ENCODE measurements at regions not wholly inside any gene's neighbourhood (a gene's known extent, or its start where the extent isn't known, plus 50 kb on each side); places are given as distances from the start of the nearest gene placed in this dataset.

DNA sequence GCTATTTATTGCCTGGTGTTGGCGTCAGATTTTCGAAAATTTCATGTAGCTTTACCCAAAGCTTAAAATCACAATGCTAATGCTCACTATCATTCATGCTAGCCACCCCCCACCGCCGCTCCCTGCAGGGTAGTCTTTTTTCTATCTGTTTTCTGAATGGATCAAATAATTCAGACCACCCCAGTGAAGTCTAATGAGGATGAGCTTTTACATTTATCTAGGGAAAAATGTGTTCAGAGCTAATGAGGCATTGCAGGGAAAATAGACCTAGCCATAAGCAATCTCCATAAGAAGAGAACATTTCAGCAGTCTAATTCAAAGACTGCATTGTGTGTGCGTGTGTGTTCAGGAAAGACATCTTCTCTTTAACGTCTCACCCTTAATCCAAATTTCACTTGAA lies 533.0 kb upstream of the PRMT6 start:
- ATAC-seq (replicated peaks; ENCODE audit: extremely low read depth, poor library complexity, severe bottlenecking) (no peak), DNase-seq (ENCODE audit: low spot score in 2 of 2) (no peak)
- Mint-ChIP-seq H3K36me3 (ENCODE audit: insufficient read depth) (no peaks in the 10 kb centered on the region), H3K27me3 (no peaks in the 10 kb centered on the region), H3K9me3 (peaks cover 4% of the 10 kb centered on the region), H3K4me3 (no peak overlapping the region), H3K27ac (ENCODE audit: low read depth) (no peak overlapping the region), H3K4me1 (no peaks in the 10 kb centered on the region)

DNA sequence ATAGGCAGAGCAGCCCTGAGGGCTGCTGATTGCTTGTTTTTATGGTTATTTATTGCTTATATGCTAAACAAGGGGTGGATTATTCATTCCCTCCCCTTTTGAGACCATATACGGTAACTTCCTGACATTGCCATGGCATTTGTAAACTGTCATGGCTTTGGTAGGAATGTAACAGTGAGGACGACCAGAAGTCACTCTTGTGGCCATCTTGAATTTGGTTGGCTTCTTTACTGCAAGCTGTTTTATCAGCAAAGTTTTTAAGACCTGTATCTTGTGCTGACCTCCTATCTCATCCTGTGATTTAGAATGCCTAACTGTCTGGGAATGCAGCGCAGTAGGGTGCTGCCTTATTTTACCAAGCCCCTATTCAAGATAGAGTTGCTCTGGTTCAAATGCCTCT lies 531.8 kb upstream of the PRMT6 start:
- ATAC-seq (replicated peaks; ENCODE audit: extremely low read depth, poor library complexity, severe bottlenecking) (no peak), DNase-seq (ENCODE audit: low spot score in 2 of 2) (no peak)
- H3K27ac Mint-ChIP-seq (ENCODE audit: low read depth) = no peak overlapping the region
- H3K36me3 Mint-ChIP-seq (ENCODE audit: insufficient read depth) = no peaks in the 10 kb centered on the region
- peaks cover 7% of the 10 kb centered on the region for H3K9me3 Mint-ChIP-seq
- H3K27me3 Mint-ChIP-seq = no peaks in the 10 kb centered on the region
- H3K4me3 Mint-ChIP-seq = no peak overlapping the region
- no peaks in the 10 kb centered on the region for H3K4me1 Mint-ChIP-seq

DNA sequence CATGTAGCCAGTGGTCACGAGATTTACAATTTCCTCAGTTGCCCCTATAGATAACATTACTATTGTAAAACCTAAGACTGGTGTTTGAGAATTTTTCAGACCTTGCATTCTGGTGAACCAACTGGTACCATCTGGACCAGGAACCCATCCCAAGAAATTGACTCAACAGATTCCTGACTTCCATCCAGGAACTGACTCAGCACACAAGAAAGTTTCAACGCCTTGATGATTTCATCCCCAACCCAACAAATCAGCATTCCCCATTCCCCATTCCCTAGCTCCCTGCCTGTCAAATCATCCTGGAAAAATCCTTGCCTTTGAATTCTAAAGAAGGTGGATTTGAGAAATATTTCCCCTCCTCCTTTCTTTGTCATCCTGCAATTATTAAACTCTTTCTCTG lies 529.8 kb upstream of the PRMT6 start:
- no peaks in the 10 kb centered on the region for H3K27me3 Mint-ChIP-seq
- DNase-seq (ENCODE audit: low spot score in 2 of 2) (no peak), ATAC-seq (replicated peaks; ENCODE audit: extremely low read depth, poor library complexity, severe bottlenecking) (no peak)
- no peaks in the 10 kb centered on the region for H3K4me1 Mint-ChIP-seq
- H3K4me3 Mint-ChIP-seq = no peak overlapping the region
- no peaks in the 10 kb centered on the region for H3K36me3 Mint-ChIP-seq (ENCODE audit: insufficient read depth)
- peaks cover 14% of the 10 kb centered on the region for H3K9me3 Mint-ChIP-seq
- no peak overlapping the region for H3K27ac Mint-ChIP-seq (ENCODE audit: low read depth)

DNA sequence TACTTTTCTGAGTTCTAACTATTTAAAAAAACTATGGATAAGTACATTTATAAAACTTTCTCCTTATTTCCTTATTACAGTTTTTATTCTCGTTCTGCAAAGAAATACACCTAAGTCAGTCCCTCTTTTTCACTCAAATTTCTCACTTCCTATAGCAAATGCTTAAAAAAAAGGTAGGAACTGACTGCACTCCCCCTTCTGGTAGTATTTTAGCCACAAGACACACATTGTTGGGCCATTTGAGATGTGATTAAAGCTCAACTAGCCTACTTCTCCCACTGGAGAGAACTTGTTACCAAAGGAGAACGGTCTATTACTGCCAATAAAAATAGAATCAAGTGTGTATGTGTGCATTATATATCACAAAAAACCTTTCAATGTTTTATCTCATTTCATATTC lies 521.9 kb upstream of the PRMT6 start:
- Mint-ChIP-seq H3K4me3 (no peak overlapping the region), H3K27me3 (no peaks in the 10 kb centered on the region), H3K36me3 (ENCODE audit: insufficient read depth) (no peaks in the 10 kb centered on the region), H3K4me1 (no peaks in the 10 kb centered on the region), H3K27ac (ENCODE audit: low read depth) (no peak overlapping the region), H3K9me3 (peaks cover 20% of the 10 kb centered on the region)
- no peak for ATAC-seq (replicated peaks; ENCODE audit: extremely low read depth, poor library complexity, severe bottlenecking)
- DNase-seq (ENCODE audit: low spot score in 2 of 2) = no peak

DNA sequence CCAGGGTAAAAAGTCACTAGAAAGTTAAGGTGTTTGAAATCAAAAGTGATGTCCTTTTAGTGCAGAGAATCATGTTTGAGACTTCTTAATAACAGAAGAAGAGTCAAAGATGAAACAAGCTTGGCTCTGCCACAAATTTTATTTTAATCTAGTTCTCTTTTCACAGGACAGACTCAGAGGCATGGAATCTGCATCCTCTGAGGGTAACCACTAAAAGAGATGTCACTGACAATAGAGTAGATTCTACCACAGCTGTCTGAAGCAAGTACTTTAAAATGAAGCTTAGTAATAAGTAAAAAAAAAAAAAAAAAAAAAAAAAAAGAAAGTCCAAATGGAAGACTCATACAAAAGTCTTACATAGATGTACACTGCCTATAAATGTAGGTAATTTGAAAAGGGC lies 519.7 kb upstream of the PRMT6 start:
- peaks cover 16% of the 10 kb centered on the region for H3K9me3 Mint-ChIP-seq
- H3K4me1 Mint-ChIP-seq = no peaks in the 10 kb centered on the region
- H3K27ac Mint-ChIP-seq (ENCODE audit: low read depth) = no peak overlapping the region
- no peak overlapping the region for H3K4me3 Mint-ChIP-seq
- DNase-seq (ENCODE audit: low spot score in 2 of 2) = no peak
- no peaks in the 10 kb centered on the region for H3K27me3 Mint-ChIP-seq
- no peak for ATAC-seq (replicated peaks; ENCODE audit: extremely low read depth, poor library complexity, severe bottlenecking)
- H3K36me3 Mint-ChIP-seq (ENCODE audit: insufficient read depth) = no peaks in the 10 kb centered on the region

DNA sequence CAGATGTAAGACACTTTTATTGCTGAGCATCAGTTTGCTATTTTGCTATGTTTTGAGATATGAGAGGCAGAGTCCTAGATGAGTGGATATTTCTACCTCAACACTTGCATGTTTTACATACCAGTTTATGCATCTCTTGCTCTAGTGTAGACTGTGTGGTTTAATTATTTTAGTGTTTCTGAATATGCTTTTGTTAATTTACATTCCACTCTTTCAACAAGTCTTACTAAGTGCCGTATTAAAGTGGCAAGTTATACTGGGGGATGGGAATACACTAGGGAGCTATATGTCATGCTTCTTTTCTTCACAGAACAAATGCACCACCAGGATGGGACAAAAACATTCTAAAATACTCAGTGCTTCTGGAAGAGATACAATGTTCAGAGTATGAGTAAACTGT lies 507.7 kb upstream of the PRMT6 start:
- Mint-ChIP-seq H3K27me3 (no peaks in the 10 kb centered on the region), H3K36me3 (ENCODE audit: insufficient read depth) (no peaks in the 10 kb centered on the region), H3K4me1 (no peaks in the 10 kb centered on the region), H3K4me3 (no peak overlapping the region), H3K9me3 (peaks cover 8% of the 10 kb centered on the region), H3K27ac (ENCODE audit: low read depth) (no peak overlapping the region)
- DNase-seq (ENCODE audit: low spot score in 2 of 2) (no peak), ATAC-seq (replicated peaks; ENCODE audit: extremely low read depth, poor library complexity, severe bottlenecking) (no peak)

DNA sequence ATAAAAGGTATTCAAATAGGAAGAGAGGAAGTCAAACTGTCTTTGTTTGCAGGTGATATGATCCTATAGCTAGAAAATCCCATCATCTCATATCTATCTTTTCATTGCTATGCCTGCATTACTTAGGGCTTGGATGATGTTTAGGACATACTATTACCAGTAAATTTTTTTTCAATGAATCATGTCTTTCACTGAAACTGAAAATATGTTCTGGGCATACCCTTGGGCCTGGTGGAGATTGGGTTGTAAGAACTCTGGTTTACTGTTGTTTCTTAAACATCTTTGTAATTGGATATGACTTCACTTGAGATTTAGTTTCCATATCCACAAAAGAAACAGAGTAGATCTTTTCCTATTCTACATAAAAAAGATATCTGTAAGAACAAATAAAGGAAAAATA lies 502.2 kb upstream of the PRMT6 start:
- Mint-ChIP-seq H3K9me3 (peaks cover 15% of the 10 kb centered on the region), H3K27me3 (no peaks in the 10 kb centered on the region), H3K36me3 (ENCODE audit: insufficient read depth) (no peaks in the 10 kb centered on the region), H3K27ac (ENCODE audit: low read depth) (no peak overlapping the region), H3K4me1 (no peaks in the 10 kb centered on the region), H3K4me3 (no peak overlapping the region)
- DNase-seq (ENCODE audit: low spot score in 2 of 2) (no peak), ATAC-seq (replicated peaks; ENCODE audit: extremely low read depth, poor library complexity, severe bottlenecking) (no peak)

DNA sequence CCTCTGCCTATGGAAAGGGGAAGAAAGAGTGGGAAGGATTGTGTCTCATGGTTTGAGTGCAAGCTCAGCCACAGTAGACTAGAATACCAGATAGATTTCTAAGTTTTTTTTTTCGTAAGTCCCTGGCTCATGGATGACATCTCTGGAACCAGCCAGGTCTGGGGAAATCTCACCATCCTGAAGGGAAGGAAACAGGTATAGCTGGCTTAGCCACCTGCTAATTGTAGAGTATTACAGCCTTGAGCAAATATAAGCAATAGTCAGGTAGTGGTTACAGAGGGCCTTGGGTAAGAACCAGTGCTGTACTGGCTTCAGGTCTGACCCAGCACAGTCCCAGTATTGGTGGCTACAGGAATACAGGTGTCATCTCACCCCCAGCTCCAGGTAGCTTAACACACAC lies 500.9 kb upstream of the PRMT6 start:
- H3K36me3 Mint-ChIP-seq (ENCODE audit: insufficient read depth) = no peaks in the 10 kb centered on the region
- ATAC-seq (replicated peaks; ENCODE audit: extremely low read depth, poor library complexity, severe bottlenecking) = no peak
- no peaks in the 10 kb centered on the region for H3K4me1 Mint-ChIP-seq
- no peak overlapping the region for H3K27ac Mint-ChIP-seq (ENCODE audit: low read depth)
- no peak for DNase-seq (ENCODE audit: low spot score in 2 of 2)
- no peak overlapping the region for H3K4me3 Mint-ChIP-seq
- H3K27me3 Mint-ChIP-seq = no peaks in the 10 kb centered on the region
- H3K9me3 Mint-ChIP-seq = peaks cover 15% of the 10 kb centered on the region

DNA sequence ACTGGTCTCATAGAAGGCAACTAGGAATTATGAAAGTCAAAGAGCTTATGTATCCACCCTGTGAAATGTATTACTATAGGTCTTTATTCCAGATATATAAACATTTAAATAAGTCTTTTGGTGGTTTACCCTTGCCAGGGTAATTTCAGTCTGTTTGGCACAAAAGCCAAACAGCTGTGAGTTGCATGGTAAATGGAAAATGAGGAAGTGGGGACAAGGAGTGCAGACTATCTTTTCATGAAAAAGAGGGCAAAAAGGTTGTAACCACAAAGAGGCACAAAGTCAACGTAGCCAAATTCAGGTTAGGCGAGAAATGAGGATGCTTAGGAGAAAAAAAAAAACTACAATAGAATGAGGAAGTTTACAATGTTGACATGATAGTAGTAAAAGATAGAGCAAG lies 492.3 kb upstream of the PRMT6 start:
- no peak overlapping the region for H3K27ac Mint-ChIP-seq (ENCODE audit: low read depth)
- H3K4me1 Mint-ChIP-seq = no peaks in the 10 kb centered on the region
- no peaks in the 10 kb centered on the region for H3K36me3 Mint-ChIP-seq (ENCODE audit: insufficient read depth)
- H3K9me3 Mint-ChIP-seq = peaks cover 31% of the 10 kb centered on the region
- H3K4me3 Mint-ChIP-seq = no peak overlapping the region
- no peak for DNase-seq (ENCODE audit: low spot score in 2 of 2)
- no peaks in the 10 kb centered on the region for H3K27me3 Mint-ChIP-seq
- ATAC-seq (replicated peaks; ENCODE audit: extremely low read depth, poor library complexity, severe bottlenecking) = no peak

DNA sequence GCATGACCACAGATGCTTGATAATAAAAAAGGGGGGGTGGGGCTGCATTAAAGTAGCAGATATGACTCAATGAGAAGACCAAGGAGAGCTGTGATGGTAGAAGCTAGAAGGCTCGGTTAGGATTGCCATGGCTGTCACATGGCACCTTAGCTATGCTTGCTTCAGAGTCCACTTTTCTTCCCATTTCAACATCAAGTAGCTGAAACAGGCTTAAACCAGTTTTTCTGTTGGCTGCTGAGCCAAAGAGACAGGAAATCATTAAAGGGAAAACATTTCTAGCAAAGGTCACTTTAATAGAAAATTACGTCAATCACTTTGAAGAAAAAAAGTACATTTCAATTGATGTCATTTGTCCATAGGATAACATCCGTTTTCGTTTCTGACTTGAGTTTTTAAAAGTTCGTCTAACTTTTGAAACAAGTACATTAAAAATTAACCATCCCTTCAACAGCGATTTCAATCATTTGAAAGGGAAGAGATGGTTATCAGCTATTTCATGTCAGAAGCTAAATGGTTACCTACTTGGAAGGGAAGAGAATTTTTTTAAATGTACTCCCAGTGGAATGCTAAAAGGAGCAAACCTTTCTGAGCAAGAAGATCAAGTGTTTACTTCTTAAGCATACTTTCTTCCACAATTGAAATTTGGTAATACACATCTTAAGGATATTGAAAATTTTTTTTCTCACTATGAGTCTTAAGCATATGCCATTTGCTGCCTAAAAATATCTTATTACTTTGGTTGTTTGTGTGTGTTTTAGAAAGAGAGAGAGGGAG lies 488.1 kb upstream of the PRMT6 start:
- H3K27ac Mint-ChIP-seq (ENCODE audit: low read depth) = no peak overlapping the region
- DNase-seq (ENCODE audit: low spot score in 2 of 2) (no peak), ATAC-seq (replicated peaks; ENCODE audit: extremely low read depth, poor library complexity, severe bottlenecking) (no peak)
- H3K27me3 Mint-ChIP-seq = no peaks in the 10 kb centered on the region
- no peak overlapping the region for H3K4me3 Mint-ChIP-seq
- H3K9me3 Mint-ChIP-seq = peaks cover 13% of the 10 kb centered on the region
- no peaks in the 10 kb centered on the region for H3K36me3 Mint-ChIP-seq (ENCODE audit: insufficient read depth)
- no peaks in the 10 kb centered on the region for H3K4me1 Mint-ChIP-seq

DNA sequence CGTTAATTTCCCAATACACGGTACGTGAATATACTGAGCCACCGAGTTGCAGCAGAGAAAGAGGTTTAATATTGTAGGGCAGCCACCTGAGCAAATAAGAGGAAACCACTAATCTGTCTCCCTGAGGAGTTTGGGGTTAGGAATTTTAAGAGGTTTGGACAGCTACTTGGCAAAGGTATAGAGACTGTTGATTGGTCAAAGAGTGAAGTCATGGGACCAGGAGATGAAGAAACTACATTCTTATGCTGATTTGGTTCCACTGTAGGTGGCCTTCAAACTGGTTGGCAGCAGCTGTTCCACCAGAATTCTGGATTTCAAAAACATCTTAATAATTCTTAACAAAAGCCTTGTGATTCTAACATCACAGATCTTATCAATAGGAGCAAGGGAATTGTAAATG lies 485.4 kb upstream of the PRMT6 start:
- no peak for ATAC-seq (replicated peaks; ENCODE audit: extremely low read depth, poor library complexity, severe bottlenecking)
- H3K9me3 Mint-ChIP-seq = peaks cover 5% of the 10 kb centered on the region
- H3K4me1 Mint-ChIP-seq = no peaks in the 10 kb centered on the region
- H3K27ac Mint-ChIP-seq (ENCODE audit: low read depth) = no peak overlapping the region
- no peak for DNase-seq (ENCODE audit: low spot score in 2 of 2)
- no peaks in the 10 kb centered on the region for H3K27me3 Mint-ChIP-seq
- H3K4me3 Mint-ChIP-seq = no peak overlapping the region
- no peaks in the 10 kb centered on the region for H3K36me3 Mint-ChIP-seq (ENCODE audit: insufficient read depth)

DNA sequence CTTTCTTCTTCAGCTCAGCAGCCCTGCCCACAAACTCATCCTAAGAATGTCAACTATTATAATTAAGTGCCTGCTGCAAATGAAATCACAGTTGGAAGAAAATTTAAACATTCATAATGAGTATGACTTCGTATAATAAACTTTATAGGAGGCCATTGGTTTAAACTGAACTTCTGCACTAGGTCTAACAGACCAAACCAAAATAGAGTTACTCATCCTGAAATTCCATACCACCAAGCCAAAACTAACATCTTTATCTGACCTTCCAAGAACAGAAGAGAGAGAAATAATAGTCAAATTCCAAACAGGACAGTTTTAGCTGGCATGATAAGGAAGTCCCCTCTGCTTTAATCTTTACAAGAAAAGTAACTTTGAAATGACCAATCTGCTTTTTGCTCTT lies 472.4 kb upstream of the PRMT6 start:
- DNase-seq (ENCODE audit: low spot score in 2 of 2) = no peak
- H3K4me1 Mint-ChIP-seq = no peaks in the 10 kb centered on the region

DNA sequence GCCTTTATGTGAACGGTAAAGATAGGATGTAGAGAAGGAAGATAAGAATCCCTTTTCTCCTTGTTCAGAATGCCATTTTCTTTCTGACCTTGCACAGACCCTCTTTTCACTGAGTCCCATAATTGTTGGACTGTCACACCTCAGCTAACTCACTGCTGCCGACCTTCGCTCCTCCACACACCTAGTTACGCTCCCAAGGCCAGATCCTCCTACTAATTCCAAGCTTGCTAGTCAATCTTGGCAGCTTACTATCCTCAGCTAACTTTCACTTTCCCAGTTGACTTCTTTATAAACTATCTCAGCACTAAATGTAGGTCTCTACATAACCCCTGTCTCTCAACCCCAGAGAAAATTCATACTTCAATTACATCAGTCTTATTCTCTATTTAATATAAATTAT lies 471.8 kb upstream of the PRMT6 start:
- DNase-seq (ENCODE audit: low spot score in 2 of 2) = no peak
- H3K27ac Mint-ChIP-seq (ENCODE audit: low read depth) = no peak overlapping the region
- no peaks in the 10 kb centered on the region for H3K4me1 Mint-ChIP-seq
- peaks cover 11% of the 10 kb centered on the region for H3K9me3 Mint-ChIP-seq
- H3K4me3 Mint-ChIP-seq = no peak overlapping the region
- peaks cover 2% of the 10 kb centered on the region for H3K36me3 Mint-ChIP-seq (ENCODE audit: insufficient read depth)
- no peak for ATAC-seq (replicated peaks; ENCODE audit: extremely low read depth, poor library complexity, severe bottlenecking)
- H3K27me3 Mint-ChIP-seq = no peaks in the 10 kb centered on the region

More for the DNA sequence above, 472.4 kb upstream of the PRMT6 start:
- Mint-ChIP-seq H3K9me3 (peaks cover 11% of the 10 kb centered on the region), H3K27ac (ENCODE audit: low read depth) (no peak overlapping the region), H3K36me3 (ENCODE audit: insufficient read depth) (peaks cover 2% of the 10 kb centered on the region), H3K4me3 (no peak overlapping the region), H3K27me3 (no peaks in the 10 kb centered on the region)
- no peak for ATAC-seq (replicated peaks; ENCODE audit: extremely low read depth, poor library complexity, severe bottlenecking)

Measured in central memory CD8-positive, alpha-beta T cell (primary cell).